Stimulated activated CD4-positive, alpha-beta T cell treated with anti-CD3 and anti-CD28 coated beads, TNF-alpha, amount 100 ng/mL, for 48 hours (primary cell): ENCODE measurements at regions not wholly inside any gene's neighbourhood (a gene's known extent, or its start where the extent isn't known, plus 50 kb on each side); places are given as distances from the start of the nearest gene placed in this dataset.
"Not testable (repeated sequence)": the region's sequence is repeated elsewhere in the genome, so short reads cannot be mapped to it uniquely, and the experiment has no call there.

Experiments used
- DNase-seq, 3 donors: peaks; one replicate each; pipeline ENCODE4 v3.0.0-alpha.2; 2020; ENCODE audit warnings: low read depth in 3 of 3

- no peak for DNase-seq
Observed at GRCh38 chr12:90829044-90829443, 125.9 kb downstream of the CCER1 start.

GRCh38 chr12:90828621-90829020, 126.4 kb downstream of the CCER1 start:
- DNase-seq, result no peak

GRCh38 chr12:90827567-90827966, 127.4 kb downstream of the CCER1 start:
- DNase-seq, result no peak

- no peak for DNase-seq
Observed at GRCh38 chr12:90826036-90826435, 128.9 kb downstream of the CCER1 start.

- no peak for DNase-seq
Observed at GRCh38 chr12:90823859-90824258, 131.1 kb downstream of the CCER1 start.

- DNase-seq, result no peak
Observed at GRCh38 chr12:90819709-90820108, 135.3 kb downstream of the CCER1 start.

- no peak for DNase-seq
Observed at GRCh38 chr12:90816353-90817089, 138.5 kb downstream of the CCER1 start.

- DNase-seq, result no peak
Observed at GRCh38 chr12:90809940-90810339, 145.0 kb downstream of the CCER1 start.

GRCh38 chr12:90808568-90808967, 146.4 kb downstream of the CCER1 start:
- DNase-seq, result no peak

GRCh38 chr12:90802727-90803126, 152.2 kb downstream of the CCER1 start:
- DNase-seq, result no peak

- no peak for DNase-seq
Observed at GRCh38 chr12:90801776-90802175, 153.2 kb downstream of the CCER1 start.

- no peak for DNase-seq
Observed at GRCh38 chr12:90794212-90794611, 160.8 kb downstream of the CCER1 start.

GRCh38 chr12:90792718-90793117, 162.3 kb downstream of the CCER1 start:
- DNase-seq, result not testable (repeated sequence)

- no peak for DNase-seq
Observed at GRCh38 chr12:90791445-90791844, 163.5 kb downstream of the CCER1 start.

- no peak for DNase-seq
Observed at GRCh38 chr12:90790747-90791146, 164.2 kb downstream of the CCER1 start.

GRCh38 chr12:90773491-90773890, 181.5 kb downstream of the CCER1 start:
- DNase-seq, result no peak

GRCh38 chr12:90770861-90771260, 184.1 kb downstream of the CCER1 start:
- DNase-seq, result no peak

GRCh38 chr12:90757957-90758356, 197.0 kb downstream of the CCER1 start:
- DNase-seq, result no peak

- DNase-seq, result no peak
Observed at GRCh38 chr12:90745211-90745610, 209.8 kb downstream of the CCER1 start.

GRCh38 chr12:90741611-90742010, 213.4 kb downstream of the CCER1 start:
- DNase-seq, result no peak

GRCh38 chr12:90729736-90730135, 225.2 kb downstream of the CCER1 start:
- no peak for DNase-seq

GRCh38 chr12:90712671-90713070, 242.3 kb downstream of the CCER1 start:
- DNase-seq, result no peak

- DNase-seq, result no peak
Observed at GRCh38 chr12:90710711-90711110, 244.3 kb downstream of the CCER1 start.

GRCh38 chr12:90706036-90706435, 248.9 kb downstream of the CCER1 start:
- no peak for DNase-seq
